Thyroid gland (tissue), 4 donors: ENCODE measurements at regions not wholly inside any gene's neighbourhood (a gene's known extent, or its start where the extent isn't known, plus 50 kb on each side); places are given as distances from the start of the nearest gene placed in this dataset.

Experiments used
- POLR2A ChIP-seq, 2 donors: fragments of 450-650 bp; IDR thresholded peaks; one replicate each; pipeline ENCODE4 v1.6.1; 2017; ENCODE audit warnings: antibody characterized with exemption in 2 of 2, mild to moderate bottlenecking in 2 of 2, moderate library complexity in 1 of 2
- TF ChIP-seq, protein P1 (sequence below), 6 experiments: fragments of 200-600 bp in 3 of 6; fragments of 450-650 bp in 3 of 6; sonication (generic) in 3 of 6; IDR thresholded peaks; one replicate each; pipeline ENCODE4 v1.5.1; 2016 to 2019; ENCODE audit warnings: antibody characterized with exemption in 6 of 6, mild to moderate bottlenecking in 2 of 6, inconsistent platforms in 1 of 6, moderate library complexity in 1 of 6

DNA sequence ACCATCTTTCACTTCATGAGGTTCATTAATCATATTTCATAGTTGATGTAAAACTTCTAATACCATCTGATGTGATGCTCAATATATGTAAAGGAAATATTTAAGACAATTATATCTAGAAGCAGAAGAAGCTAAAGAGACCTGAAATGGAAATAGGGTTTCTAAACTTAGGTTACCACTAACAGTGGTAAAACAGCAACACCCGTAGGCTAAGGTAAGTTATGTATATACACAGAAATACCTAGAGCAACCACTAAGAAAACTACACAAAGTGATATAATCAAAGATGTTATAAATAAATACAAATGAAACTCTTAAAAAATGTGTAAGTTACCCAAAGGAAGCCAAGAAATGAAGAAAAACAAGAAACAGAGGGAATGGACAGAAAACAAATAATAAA is 61.1 kb upstream of the TNFSF4 start:
- TF ChIP-seq, protein P1, sequence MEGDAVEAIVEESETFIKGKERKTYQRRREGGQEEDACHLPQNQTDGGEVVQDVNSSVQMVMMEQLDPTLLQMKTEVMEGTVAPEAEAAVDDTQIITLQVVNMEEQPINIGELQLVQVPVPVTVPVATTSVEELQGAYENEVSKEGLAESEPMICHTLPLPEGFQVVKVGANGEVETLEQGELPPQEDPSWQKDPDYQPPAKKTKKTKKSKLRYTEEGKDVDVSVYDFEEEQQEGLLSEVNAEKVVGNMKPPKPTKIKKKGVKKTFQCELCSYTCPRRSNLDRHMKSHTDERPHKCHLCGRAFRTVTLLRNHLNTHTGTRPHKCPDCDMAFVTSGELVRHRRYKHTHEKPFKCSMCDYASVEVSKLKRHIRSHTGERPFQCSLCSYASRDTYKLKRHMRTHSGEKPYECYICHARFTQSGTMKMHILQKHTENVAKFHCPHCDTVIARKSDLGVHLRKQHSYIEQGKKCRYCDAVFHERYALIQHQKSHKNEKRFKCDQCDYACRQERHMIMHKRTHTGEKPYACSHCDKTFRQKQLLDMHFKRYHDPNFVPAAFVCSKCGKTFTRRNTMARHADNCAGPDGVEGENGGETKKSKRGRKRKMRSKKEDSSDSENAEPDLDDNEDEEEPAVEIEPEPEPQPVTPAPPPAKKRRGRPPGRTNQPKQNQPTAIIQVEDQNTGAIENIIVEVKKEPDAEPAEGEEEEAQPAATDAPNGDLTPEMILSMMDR (IDR thresholded peaks at IDR 0.05), result no peak
- no peak for TF ChIP-seq POLR2A (IDR thresholded peaks at IDR 0.05)
